Stomach (tissue), 4 donors: ENCODE measurements at regions not wholly inside any gene's neighbourhood (a gene's known extent, or its start where the extent isn't known, plus 50 kb on each side); places are given as distances from the start of the nearest gene placed in this dataset.

Experiments used
- POLR2AphosphoS5 ChIP-seq, 3 donors: sonication (generic); formaldehyde crosslinking; IDR thresholded peaks; one replicate each; pipeline ENCODE4 v1.6.1; 2016; ENCODE audit warnings: antibody characterized with exemption in 3 of 3
- TF ChIP-seq, protein P1 (sequence below), 7 experiments: fragments of 450-650 bp in 4 of 7; fragments of 200-600 bp in 3 of 7; sonication (generic) in 3 of 7; IDR thresholded peaks; one replicate each; pipeline ENCODE4 v1.5.1; 2016 to 2019; ENCODE audit warnings: antibody characterized with exemption in 7 of 7, control low read depth in 2 of 7, mild to moderate bottlenecking in 1 of 7

- TF ChIP-seq POLR2AphosphoS5 (IDR thresholded peaks at IDR 0.05) = no peak
- TF ChIP-seq, protein P1, sequence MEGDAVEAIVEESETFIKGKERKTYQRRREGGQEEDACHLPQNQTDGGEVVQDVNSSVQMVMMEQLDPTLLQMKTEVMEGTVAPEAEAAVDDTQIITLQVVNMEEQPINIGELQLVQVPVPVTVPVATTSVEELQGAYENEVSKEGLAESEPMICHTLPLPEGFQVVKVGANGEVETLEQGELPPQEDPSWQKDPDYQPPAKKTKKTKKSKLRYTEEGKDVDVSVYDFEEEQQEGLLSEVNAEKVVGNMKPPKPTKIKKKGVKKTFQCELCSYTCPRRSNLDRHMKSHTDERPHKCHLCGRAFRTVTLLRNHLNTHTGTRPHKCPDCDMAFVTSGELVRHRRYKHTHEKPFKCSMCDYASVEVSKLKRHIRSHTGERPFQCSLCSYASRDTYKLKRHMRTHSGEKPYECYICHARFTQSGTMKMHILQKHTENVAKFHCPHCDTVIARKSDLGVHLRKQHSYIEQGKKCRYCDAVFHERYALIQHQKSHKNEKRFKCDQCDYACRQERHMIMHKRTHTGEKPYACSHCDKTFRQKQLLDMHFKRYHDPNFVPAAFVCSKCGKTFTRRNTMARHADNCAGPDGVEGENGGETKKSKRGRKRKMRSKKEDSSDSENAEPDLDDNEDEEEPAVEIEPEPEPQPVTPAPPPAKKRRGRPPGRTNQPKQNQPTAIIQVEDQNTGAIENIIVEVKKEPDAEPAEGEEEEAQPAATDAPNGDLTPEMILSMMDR (IDR thresholded peaks at IDR 0.05) = no peak
Observed at GRCh38 chr5:2684606-2685005, 66.9 kb downstream of the IRX2 start.
